Uterus (tissue), 2 donors: ENCODE measurements at regions not wholly inside any gene's neighbourhood (a gene's known extent, or its start where the extent isn't known, plus 50 kb on each side); places are given as distances from the start of the nearest gene placed in this dataset.

Experiments
- CTCF ChIP-seq, 4 experiments: fragments of 200-600 bp in 2 of 4; fragments of 450-650 bp in 2 of 4; sonication (generic) in 2 of 4; IDR thresholded peaks; one replicate each; pipeline ENCODE4 v1.5.1; 2016 to 2019; ENCODE audit warnings: antibody characterized with exemption in 4 of 4, mild to moderate bottlenecking in 2 of 4, moderate library complexity in 1 of 4
- POLR2A ChIP-seq, 2 donors: fragments of 450-650 bp; IDR thresholded peaks; one replicate each; pipeline ENCODE4 v1.6.1; 2016; ENCODE audit warnings: antibody characterized with exemption in 2 of 2, mild to moderate bottlenecking in 1 of 2, moderate library complexity in 1 of 2

GRCh38 chr11:94678236-94678635, 89.9 kb upstream of the AMOTL1 start:
- TF ChIP-seq CTCF (IDR thresholded peaks at IDR 0.05) (no peak), POLR2A (IDR thresholded peaks at IDR 0.05) (no peak)
